HEK293 (cell line): ENCODE measurements at regions not wholly inside any gene's neighbourhood (a gene's known extent, or its start where the extent isn't known, plus 50 kb on each side); places are given as distances from the start of the nearest gene placed in this dataset.

Source experiments
- CTCF ChIA-PET: fragments of 350-600 bp; formaldehyde crosslinking; extraction: SDS; loops from one replicate; lab custom pipeline; 2021; ENCODE audit warnings: antibody characterized with exemption; lab: Yijun Ruan, JAX
- POLR2A ChIA-PET: fragments of 300-600 bp; formaldehyde crosslinking; extraction: SDS; loops from one replicate; lab custom pipeline; 2020; ENCODE audit warnings: antibody characterized with exemption, inconsistent platforms; lab: Yijun Ruan, JAX
- H3K27ac ChIP-seq: fragments of 200-500 bp; sonication (Bioruptor generic); 2 replicates; pipeline ENCODE4 v1.5.1; 2014; ENCODE audit warnings: low read depth, low read length, control low read depth, inconsistent platforms; ENCODE audit errors: extremely low read depth
- H3K36me3 ChIP-seq, 2 experiments: fragments of 200-500 bp in 1 of 2; sonication (Bioruptor generic) in 1 of 2; 1 replicate in 1 of 2; 2 replicates in 1 of 2; pipeline ENCODE4 v1.5.1; 2014 to 2017; ENCODE audit warnings: inconsistent platforms in 2 of 2, low read length in 2 of 2; ENCODE audit not compliant: control insufficient read depth in 2 of 2, insufficient read depth in 1 of 2
- H3K4me1 ChIP-seq: fragments of 200-500 bp; sonication (Bioruptor generic); 2 replicates; pipeline ENCODE4 v1.5.1; 2014; ENCODE audit warnings: mild to moderate bottlenecking, low read length, inconsistent platforms; ENCODE audit not compliant: control insufficient read depth, insufficient read depth
- H3K4me3 ChIP-seq: 2 replicates; pipeline ENCODE4 v1.5.1; 2011; ENCODE audit warnings: low read depth, mild to moderate bottlenecking, control low read depth, low read length, moderate library complexity
- H3K9me3 ChIP-seq: fragments of 200-500 bp; sonication (Bioruptor generic); 2 replicates; pipeline ENCODE4 v1.5.1; 2014; ENCODE audit warnings: low read depth, low read length, inconsistent platforms; ENCODE audit not compliant: control insufficient read depth, insufficient read depth
- OSR2 ChIP-seq: fragments of 450-650 bp; formaldehyde crosslinking; IDR thresholded peaks from 2 replicates; pipeline ENCODE4 v1.5.1; 2016; ENCODE audit warnings: missing biosample characterization, missing genetic modification characterization
- RBAK ChIP-seq: fragments of 450-650 bp; formaldehyde crosslinking; IDR thresholded peaks from 2 replicates; pipeline ENCODE4 v1.5.1; 2016; ENCODE audit warnings: missing biosample characterization, missing genetic modification characterization
- ZBTB17 ChIP-seq: fragments of 450-650 bp; formaldehyde crosslinking; IDR thresholded peaks from 2 replicates; pipeline ENCODE4 v1.5.1; 2016; ENCODE audit warnings: missing biosample characterization, missing genetic modification characterization
- ZFHX2 ChIP-seq: fragments of 450-650 bp; formaldehyde crosslinking; conservative IDR thresholded peaks from 2 replicates; pipeline ENCODE4 v1.5.1; 2016; ENCODE audit warnings: missing biosample characterization, missing genetic modification characterization
- ZNF133 ChIP-seq: fragments of 450-650 bp; formaldehyde crosslinking; IDR thresholded peaks from 2 replicates; pipeline ENCODE4 v1.5.1; 2016; ENCODE audit warnings: missing biosample characterization, missing genetic modification characterization
- ZNF146 ChIP-seq: fragments of 450-650 bp; formaldehyde crosslinking; IDR thresholded peaks from 2 replicates; pipeline ENCODE4 v1.5.1; 2016; ENCODE audit warnings: missing biosample characterization, missing genetic modification characterization
- ZNF157 ChIP-seq: fragments of 450-650 bp; formaldehyde crosslinking; IDR thresholded peaks from 2 replicates; pipeline ENCODE4 v1.5.1; 2016; ENCODE audit warnings: missing biosample characterization, missing genetic modification characterization
- ZNF19 ChIP-seq: fragments of 450-650 bp; formaldehyde crosslinking; IDR thresholded peaks from 2 replicates; pipeline ENCODE4; 2016; ENCODE audit warnings: missing biosample characterization, missing genetic modification characterization, low read depth
- ZNF214 ChIP-seq: fragments of 450-650 bp; formaldehyde crosslinking; IDR thresholded peaks from 2 replicates; pipeline ENCODE4 v1.5.1; 2017; ENCODE audit warnings: missing biosample characterization, mild to moderate bottlenecking, missing genetic modification characterization, borderline replicate concordance
- ZNF221 ChIP-seq: fragments of 450-650 bp; formaldehyde crosslinking; IDR thresholded peaks from 2 replicates; pipeline ENCODE4 v1.5.1; 2017; ENCODE audit warnings: missing biosample characterization, missing genetic modification characterization, borderline replicate concordance
- ZNF248 ChIP-seq: fragments of 450-650 bp; formaldehyde crosslinking; IDR thresholded peaks from 2 replicates; pipeline ENCODE4 v1.5.1; 2017; ENCODE audit warnings: missing biosample characterization, missing genetic modification characterization
- ZNF341 ChIP-seq: fragments of 450-650 bp; formaldehyde crosslinking; IDR thresholded peaks from 2 replicates; pipeline ENCODE4; 2016; ENCODE audit warnings: low read depth, missing biosample characterization, missing genetic modification characterization
- ZNF350 ChIP-seq: fragments of 450-650 bp; formaldehyde crosslinking; IDR thresholded peaks from 2 replicates; pipeline ENCODE4 v1.5.0; 2017; ENCODE audit warnings: missing biosample characterization, mild to moderate bottlenecking, missing genetic modification characterization
- ZNF366 ChIP-seq: fragments of 450-650 bp; formaldehyde crosslinking; conservative IDR thresholded peaks from 2 replicates; pipeline ENCODE4 v1.5.1; 2016; ENCODE audit warnings: missing biosample characterization, missing genetic modification characterization
- ZNF544 ChIP-seq: fragments of 450-650 bp; formaldehyde crosslinking; IDR thresholded peaks from 2 replicates; pipeline ENCODE4 v1.5.0; 2017; ENCODE audit warnings: missing biosample characterization, missing genetic modification characterization
- ZNF600 ChIP-seq: fragments of 450-650 bp; formaldehyde crosslinking; IDR thresholded peaks from 2 replicates; pipeline ENCODE4 v1.5.1; 2016; ENCODE audit warnings: missing biosample characterization, missing genetic modification characterization
- ZNF658 ChIP-seq: fragments of 450-650 bp; formaldehyde crosslinking; IDR thresholded peaks from 2 replicates; pipeline ENCODE4; 2016; ENCODE audit warnings: missing biosample characterization, missing genetic modification characterization
- ZNF660 ChIP-seq: fragments of 450-650 bp; IDR thresholded peaks from 2 replicates; pipeline ENCODE4 v1.5.1; 2018; ENCODE audit warnings: missing biosample characterization, mild to moderate bottlenecking, missing genetic modification characterization
- ZNF785 ChIP-seq: fragments of 450-650 bp; formaldehyde crosslinking; IDR thresholded peaks from 2 replicates; pipeline ENCODE4 v1.5.1; 2016; ENCODE audit warnings: missing biosample characterization, missing genetic modification characterization
- TF ChIP-seq, protein P1 (sequence below): fragments of 450-650 bp; formaldehyde crosslinking; IDR thresholded peaks from 2 replicates; pipeline ENCODE4 v1.5.1; 2016; ENCODE audit warnings: missing biosample characterization, missing genetic modification characterization
- TF ChIP-seq, protein P2 (sequence below): fragments of 450-650 bp; formaldehyde crosslinking; optimal IDR thresholded peaks from 2 replicates; pipeline ENCODE3; 2016; ENCODE audit warnings: missing biosample characterization, mild to moderate bottlenecking, missing genetic modification characterization
- TF ChIP-seq, protein P3 (sequence below): fragments of 450-650 bp; formaldehyde crosslinking; IDR thresholded peaks from 2 replicates; pipeline ENCODE4 v1.5.1; 2016; ENCODE audit warnings: missing biosample characterization, missing genetic modification characterization
- TF ChIP-seq, protein P4 (sequence below): fragments of 450-650 bp; formaldehyde crosslinking; IDR thresholded peaks from 2 replicates; pipeline ENCODE4 v1.5.1; 2016; ENCODE audit warnings: missing biosample characterization, missing genetic modification characterization

DNA sequence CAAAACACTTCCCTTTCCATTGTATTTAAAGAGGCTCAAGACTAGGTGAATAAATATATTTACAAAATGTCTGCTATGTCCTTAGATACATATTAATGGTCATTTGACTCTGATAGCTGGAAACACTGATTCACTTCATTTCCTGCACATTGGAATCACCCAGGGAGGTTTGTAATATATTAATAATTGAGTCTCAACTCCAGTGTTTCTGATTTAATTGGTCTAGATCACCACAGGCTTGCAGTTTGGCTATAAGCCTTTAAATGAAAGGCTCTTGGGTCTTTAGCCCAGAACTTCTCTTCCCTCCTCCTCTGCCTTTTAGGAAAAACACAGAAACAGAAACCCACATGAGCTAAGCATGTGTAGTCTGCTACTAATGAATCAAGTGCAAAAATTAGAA is 378.0 kb downstream of the TBC1D4 start:
- H3K4me3 ChIP-seq: no peak overlapping the region
- no peaks in the 10 kb centered on the region for H3K36me3 ChIP-seq
- no peaks in the 10 kb centered on the region for H3K4me1 ChIP-seq
- H3K27ac ChIP-seq: no peak overlapping the region
- TF ChIP-seq ZNF341 (tag by site-specific recombination): no peak
- TF ChIP-seq ZNF133 (tag by site-specific recombination): no peak
- no peak for TF ChIP-seq ZFHX2
- TF ChIP-seq, protein P1, sequence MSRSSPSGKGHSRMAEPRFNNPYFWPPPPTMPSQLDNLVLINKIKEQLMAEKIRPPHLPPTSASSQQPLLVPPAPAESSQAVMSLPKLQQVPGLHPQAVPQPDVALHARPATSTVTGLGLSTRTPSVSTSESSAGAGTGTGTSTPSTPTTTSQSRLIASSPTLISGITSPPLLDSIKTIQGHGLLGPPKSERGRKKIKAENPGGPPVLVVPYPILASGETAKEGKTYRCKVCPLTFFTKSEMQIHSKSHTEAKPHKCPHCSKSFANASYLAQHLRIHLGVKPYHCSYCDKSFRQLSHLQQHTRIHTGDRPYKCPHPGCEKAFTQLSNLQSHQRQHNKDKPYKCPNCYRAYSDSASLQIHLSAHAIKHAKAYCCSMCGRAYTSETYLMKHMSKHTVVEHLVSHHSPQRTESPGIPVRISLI (tag by site-specific recombination): no peak
- TF ChIP-seq ZNF214: no peak
- no peak for TF ChIP-seq ZNF157 (tag by site-specific recombination)
- TF ChIP-seq ZNF658 (tag by site-specific recombination): no peak
- TF ChIP-seq ZNF221 (tag by site-specific recombination): no peak
- TF ChIP-seq, protein P2, sequence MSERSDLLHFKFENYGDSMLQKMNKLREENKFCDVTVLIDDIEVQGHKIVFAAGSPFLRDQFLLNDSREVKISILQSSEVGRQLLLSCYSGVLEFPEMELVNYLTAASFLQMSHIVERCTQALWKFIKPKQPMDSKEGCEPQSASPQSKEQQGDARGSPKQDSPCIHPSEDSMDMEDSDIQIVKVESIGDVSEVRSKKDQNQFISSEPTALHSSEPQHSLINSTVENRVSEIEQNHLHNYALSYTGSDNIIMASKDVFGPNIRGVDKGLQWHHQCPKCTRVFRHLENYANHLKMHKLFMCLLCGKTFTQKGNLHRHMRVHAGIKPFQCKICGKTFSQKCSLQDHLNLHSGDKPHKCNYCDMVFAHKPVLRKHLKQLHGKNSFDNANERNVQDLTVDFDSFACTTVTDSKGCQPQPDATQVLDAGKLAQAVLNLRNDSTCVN: no peak
- no peak for TF ChIP-seq ZNF19
- no peak for TF ChIP-seq ZNF785 (tag by site-specific recombination)
- no peak for TF ChIP-seq ZBTB17
- TF ChIP-seq, protein P3, sequence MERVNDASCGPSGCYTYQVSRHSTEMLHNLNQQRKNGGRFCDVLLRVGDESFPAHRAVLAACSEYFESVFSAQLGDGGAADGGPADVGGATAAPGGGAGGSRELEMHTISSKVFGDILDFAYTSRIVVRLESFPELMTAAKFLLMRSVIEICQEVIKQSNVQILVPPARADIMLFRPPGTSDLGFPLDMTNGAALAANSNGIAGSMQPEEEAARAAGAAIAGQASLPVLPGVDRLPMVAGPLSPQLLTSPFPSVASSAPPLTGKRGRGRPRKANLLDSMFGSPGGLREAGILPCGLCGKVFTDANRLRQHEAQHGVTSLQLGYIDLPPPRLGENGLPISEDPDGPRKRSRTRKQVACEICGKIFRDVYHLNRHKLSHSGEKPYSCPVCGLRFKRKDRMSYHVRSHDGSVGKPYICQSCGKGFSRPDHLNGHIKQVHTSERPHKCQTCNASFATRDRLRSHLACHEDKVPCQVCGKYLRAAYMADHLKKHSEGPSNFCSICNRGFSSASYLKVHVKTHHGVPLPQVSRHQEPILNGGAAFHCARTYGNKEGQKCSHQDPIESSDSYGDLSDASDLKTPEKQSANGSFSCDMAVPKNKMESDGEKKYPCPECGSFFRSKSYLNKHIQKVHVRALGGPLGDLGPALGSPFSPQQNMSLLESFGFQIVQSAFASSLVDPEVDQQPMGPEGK (tag by site-specific recombination): no peak
- no peak for TF ChIP-seq ZNF248
- no peak for TF ChIP-seq ZNF660
- no peak for TF ChIP-seq ZNF544
- no peak for TF ChIP-seq ZNF350 (tag by site-specific recombination)
- no peak for TF ChIP-seq RBAK (tag by site-specific recombination)
- no peak for TF ChIP-seq ZNF146
- TF ChIP-seq ZNF366 (tag by site-specific recombination): no peak
- ChIA-PET POLR2A (interaction anchor here (0.6 kb wide), 1 partner anchor 549 kb away, joined by 8 read pairs; no protein-coding TSS in a partner anchor), CTCF (interaction anchor here (0.6 kb wide), 1 partner anchor 9 kb away, joined by 3 read pairs; no protein-coding TSS in a partner anchor)
- no peaks in the 10 kb centered on the region for H3K9me3 ChIP-seq

DNA sequence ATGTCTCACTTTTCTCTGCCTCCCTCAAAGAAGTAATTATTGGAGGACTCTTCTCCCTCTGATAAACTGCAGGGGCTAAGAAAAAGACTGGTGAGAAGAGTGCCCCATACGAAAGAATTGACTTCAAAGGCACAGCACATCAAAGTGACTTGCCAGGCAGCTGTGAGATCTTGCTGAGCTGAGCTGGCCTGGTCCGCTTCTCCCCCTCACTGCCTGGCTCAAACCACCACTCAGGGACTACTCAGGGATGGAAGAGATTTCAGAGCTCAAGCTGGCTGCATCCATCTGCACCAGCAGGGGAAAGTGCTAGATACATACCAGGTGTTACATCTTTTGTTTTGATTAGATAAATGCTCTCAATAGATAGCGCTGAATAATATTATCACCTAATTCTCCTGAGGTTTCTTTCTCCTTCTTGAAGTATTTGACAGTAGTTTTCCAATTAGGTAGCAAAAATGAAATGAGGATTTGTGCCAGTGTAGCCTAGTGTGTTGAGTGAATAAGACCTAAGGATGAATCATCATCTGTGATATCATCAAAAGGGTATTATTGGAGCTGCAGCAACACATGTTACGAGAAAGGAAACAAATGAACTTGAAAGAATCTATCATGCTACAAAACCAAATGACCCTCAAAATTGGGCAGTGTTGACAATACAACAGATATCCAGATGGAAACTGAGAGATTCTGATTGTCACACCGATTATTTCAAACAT is 379.8 kb downstream of the TBC1D4 start:
- ChIA-PET CTCF (no interaction called here), POLR2A (no interaction called here)
- no peak overlapping the region for H3K4me3 ChIP-seq
- no peaks in the 10 kb centered on the region for H3K9me3 ChIP-seq
- no peaks in the 10 kb centered on the region for H3K36me3 ChIP-seq
- no peaks in the 10 kb centered on the region for H3K4me1 ChIP-seq
- TF ChIP-seq, protein P4, sequence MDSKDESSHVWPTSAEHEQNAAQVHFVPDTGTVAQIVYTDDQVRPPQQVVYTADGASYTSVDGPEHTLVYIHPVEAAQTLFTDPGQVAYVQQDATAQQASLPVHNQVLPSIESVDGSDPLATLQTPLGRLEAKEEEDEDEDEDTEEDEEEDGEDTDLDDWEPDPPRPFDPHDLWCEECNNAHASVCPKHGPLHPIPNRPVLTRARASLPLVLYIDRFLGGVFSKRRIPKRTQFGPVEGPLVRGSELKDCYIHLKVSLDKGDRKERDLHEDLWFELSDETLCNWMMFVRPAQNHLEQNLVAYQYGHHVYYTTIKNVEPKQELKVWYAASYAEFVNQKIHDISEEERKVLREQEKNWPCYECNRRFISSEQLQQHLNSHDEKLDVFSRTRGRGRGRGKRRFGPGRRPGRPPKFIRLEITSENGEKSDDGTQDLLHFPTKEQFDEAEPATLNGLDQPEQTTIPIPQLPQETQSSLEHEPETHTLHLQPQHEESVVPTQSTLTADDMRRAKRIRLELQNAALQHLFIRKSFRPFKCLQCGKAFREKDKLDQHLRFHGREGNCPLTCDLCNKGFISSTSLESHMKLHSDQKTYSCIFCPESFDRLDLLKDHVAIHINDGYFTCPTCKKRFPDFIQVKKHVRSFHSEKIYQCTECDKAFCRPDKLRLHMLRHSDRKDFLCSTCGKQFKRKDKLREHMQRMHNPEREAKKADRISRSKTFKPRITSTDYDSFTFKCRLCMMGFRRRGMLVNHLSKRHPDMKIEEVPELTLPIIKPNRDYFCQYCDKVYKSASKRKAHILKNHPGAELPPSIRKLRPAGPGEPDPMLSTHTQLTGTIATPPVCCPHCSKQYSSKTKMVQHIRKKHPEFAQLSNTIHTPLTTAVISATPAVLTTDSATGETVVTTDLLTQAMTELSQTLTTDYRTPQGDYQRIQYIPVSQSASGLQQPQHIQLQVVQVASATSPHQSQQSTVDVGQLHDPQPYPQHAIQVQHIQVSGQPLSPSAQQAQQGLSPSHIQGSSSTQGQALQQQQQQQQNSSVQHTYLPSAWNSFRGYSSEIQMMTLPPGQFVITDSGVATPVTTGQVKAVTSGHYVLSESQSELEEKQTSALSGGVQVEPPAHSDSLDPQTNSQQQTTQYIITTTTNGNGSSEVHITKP (tag by site-specific recombination): 0 out of 2 replicates have a peak, but pooled peaks have one; percentile 43
- TF ChIP-seq OSR2 (tag by site-specific recombination): no peak
- no peak for TF ChIP-seq ZNF600 (tag by site-specific recombination)
- no peak overlapping the region for H3K27ac ChIP-seq
